HFFc6 (cell line): ENCODE measurements at regions not wholly inside any gene's neighbourhood (a gene's known extent, or its start where the extent isn't known, plus 50 kb on each side); places are given as distances from the start of the nearest gene placed in this dataset.

Source experiments
- DNase-seq: peaks from one replicate; pipeline ENCODE4 v3.0.0-alpha.2; 2018
- H3K27ac Mint-ChIP-seq: 2 replicates; pipeline ENCODE4 v1.8.0; 2020; ENCODE audit warnings: mild to moderate bottlenecking, mixed read lengths
- H3K27me3 Mint-ChIP-seq: 2 replicates; pipeline ENCODE4 v1.8.0; 2021; ENCODE audit warnings: mild to moderate bottlenecking, moderate library complexity, mixed read lengths; ENCODE audit not compliant: insufficient read depth
- H3K36me3 Mint-ChIP-seq: 2 replicates; pipeline ENCODE4 v1.8.0; 2021; ENCODE audit warnings: low read depth, mixed read lengths
- H3K4me1 Mint-ChIP-seq: 2 replicates; pipeline ENCODE4 v1.8.0; 2020; ENCODE audit warnings: low read depth, mixed read lengths
- H3K4me3 Mint-ChIP-seq: 2 replicates; pipeline ENCODE4 v1.8.0; 2020; ENCODE audit warnings: mild to moderate bottlenecking, moderate library complexity, mixed read lengths
- H3K9me3 Mint-ChIP-seq: 2 replicates; pipeline ENCODE4 v1.8.0; 2020; ENCODE audit warnings: mild to moderate bottlenecking, mixed read lengths
- TF ChIP-seq, protein P1 (sequence below): fragments of 200-600 bp; sonication (generic); IDR thresholded peaks from 2 replicates; pipeline ENCODE4 v1.5.0; 2021; ENCODE audit warnings: antibody characterized with exemption, mild to moderate bottlenecking

DNA sequence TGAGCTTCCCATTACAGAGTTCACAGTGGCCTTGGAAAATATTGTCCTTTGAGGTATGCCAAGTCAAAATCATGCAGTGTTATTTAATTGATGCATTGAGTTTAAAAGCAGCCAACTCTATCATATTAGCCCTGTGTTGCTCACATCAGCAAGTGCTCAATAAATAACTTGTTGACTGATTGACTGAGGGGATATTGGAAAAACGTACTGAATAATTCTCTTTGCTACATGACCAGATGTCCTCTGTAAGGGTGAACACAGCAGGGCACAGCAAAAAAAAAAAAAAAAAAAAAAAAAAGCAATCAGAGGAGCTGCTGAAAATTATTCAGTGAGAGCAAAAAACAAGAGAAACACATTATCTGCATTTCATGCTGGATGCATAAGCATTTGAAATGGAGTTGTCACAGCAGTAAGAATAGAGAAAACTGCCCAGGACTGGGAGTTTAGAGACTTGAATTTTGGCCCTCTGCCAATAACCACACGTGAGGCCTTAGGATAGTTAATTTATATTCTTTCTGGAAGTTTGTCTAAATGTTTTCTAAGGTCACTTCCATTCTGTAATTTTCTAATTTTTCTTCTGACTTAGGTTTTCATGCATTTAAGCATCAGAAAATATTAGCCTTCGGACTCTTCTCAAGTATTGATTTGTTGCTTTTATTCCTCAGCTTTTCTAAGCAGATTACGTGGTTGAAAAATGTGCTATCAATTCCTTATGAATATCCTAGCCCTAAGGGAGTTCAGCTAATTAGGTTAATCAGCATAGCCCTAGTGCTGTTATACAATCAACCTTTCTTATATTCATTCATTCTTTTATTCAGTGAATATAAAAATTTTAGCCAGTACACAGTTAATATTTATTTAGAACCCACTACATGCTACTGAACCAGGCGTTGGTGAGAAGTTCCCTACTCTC, 246.8 kb upstream of the STXBP5 start:
- no peak for DNase-seq
- Mint-ChIP-seq H3K4me3 (no peak overlapping the region), H3K9me3 (no peaks in the 10 kb centered on the region), H3K27me3 (no peaks in the 10 kb centered on the region), H3K27ac (no peak overlapping the region), H3K36me3 (no peaks in the 10 kb centered on the region), H3K4me1 (no peaks in the 10 kb centered on the region)
- TF ChIP-seq, protein P1, sequence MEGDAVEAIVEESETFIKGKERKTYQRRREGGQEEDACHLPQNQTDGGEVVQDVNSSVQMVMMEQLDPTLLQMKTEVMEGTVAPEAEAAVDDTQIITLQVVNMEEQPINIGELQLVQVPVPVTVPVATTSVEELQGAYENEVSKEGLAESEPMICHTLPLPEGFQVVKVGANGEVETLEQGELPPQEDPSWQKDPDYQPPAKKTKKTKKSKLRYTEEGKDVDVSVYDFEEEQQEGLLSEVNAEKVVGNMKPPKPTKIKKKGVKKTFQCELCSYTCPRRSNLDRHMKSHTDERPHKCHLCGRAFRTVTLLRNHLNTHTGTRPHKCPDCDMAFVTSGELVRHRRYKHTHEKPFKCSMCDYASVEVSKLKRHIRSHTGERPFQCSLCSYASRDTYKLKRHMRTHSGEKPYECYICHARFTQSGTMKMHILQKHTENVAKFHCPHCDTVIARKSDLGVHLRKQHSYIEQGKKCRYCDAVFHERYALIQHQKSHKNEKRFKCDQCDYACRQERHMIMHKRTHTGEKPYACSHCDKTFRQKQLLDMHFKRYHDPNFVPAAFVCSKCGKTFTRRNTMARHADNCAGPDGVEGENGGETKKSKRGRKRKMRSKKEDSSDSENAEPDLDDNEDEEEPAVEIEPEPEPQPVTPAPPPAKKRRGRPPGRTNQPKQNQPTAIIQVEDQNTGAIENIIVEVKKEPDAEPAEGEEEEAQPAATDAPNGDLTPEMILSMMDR, result no peak

DNA sequence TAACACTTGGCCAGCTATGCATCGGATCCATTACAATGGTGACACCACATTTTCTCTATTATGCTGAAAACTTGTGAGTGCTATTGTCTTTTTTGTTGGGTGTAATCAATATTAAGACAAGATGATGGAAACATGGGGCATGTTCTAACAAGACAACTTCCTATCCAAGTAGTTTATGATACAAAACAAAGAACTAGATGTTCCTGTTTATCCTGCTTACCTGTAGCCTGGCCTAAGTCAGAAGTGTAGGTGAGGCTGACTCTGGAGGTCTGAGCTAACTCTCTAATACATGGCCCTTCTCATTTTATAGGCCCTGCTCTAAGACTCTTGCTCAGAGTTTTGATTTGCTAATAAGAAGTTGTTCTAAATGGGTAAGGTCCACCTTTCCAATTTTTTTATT, 242.4 kb upstream of the STXBP5 start:
- no peaks in the 10 kb centered on the region for H3K4me1 Mint-ChIP-seq
- no peaks in the 10 kb centered on the region for H3K27me3 Mint-ChIP-seq
- no peak overlapping the region for H3K27ac Mint-ChIP-seq
- TF ChIP-seq, protein P1, result no peak
- peaks cover 23% of the 10 kb centered on the region for H3K36me3 Mint-ChIP-seq
- no peak for DNase-seq
- H3K4me3 Mint-ChIP-seq, result no peak overlapping the region
- H3K9me3 Mint-ChIP-seq, result peaks cover 27% of the 10 kb centered on the region

DNA sequence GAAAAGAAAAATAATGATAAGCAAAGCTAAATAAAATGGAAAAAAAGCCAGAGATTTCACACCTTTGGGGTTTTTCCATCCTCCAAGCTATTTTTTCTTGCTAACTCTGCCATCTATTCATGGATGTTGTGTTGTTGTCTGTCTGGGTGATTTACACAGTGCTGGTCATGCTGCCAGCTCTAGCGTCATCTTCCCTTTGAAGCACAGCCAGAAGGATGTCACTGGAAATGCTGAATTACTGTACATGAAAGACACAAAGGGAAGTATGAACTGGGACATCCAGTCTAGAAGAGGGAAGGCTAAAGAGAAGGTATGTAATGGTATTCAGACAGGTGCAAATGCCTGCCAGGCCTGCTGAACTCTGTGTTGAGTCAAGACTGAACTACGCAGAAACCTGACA, 241.9 kb upstream of the STXBP5 start:
- H3K27ac Mint-ChIP-seq, result no peak overlapping the region
- H3K4me1 Mint-ChIP-seq, result peaks cover 4% of the 10 kb centered on the region
- no peaks in the 10 kb centered on the region for H3K27me3 Mint-ChIP-seq
- no peak for DNase-seq
- H3K4me3 Mint-ChIP-seq, result no peak overlapping the region
- H3K9me3 Mint-ChIP-seq, result peaks cover 27% of the 10 kb centered on the region
- peaks cover 27% of the 10 kb centered on the region for H3K36me3 Mint-ChIP-seq
- TF ChIP-seq, protein P1, result no peak

DNA sequence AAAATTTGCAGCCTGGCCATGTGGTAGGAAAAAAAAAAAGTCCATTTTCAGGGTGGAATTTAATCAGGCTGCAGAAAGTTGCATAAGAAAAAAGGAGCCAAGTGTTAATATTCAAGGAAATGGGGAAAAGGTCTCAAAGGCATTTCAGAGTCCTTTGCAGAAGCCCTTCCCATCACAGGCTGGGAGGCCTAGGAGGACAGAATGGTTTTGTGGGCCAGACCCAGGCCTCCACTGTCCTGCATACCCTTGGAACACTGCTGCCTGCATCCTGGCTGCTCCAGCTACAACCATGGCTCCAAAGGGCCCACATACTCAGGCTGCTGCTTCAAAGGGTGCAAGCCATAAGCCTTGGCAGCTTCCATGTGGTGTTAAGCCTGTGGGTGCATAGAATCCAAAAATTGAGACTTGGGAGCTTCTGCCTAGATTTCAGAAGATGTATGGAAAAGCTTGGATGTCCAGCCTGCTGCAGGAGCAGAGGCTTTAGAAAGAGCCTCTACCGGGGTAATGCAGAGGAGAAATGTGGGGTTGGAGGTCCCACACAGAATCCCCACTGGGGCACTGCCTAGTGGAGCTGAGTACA, 239.0 kb upstream of the STXBP5 start:
- peaks cover 28% of the 10 kb centered on the region for H3K4me1 Mint-ChIP-seq
- H3K27ac Mint-ChIP-seq, result no peak overlapping the region
- H3K36me3 Mint-ChIP-seq, result peaks cover 27% of the 10 kb centered on the region
- H3K27me3 Mint-ChIP-seq, result no peaks in the 10 kb centered on the region
- DNase-seq, result no peak
- peaks cover 27% of the 10 kb centered on the region for H3K9me3 Mint-ChIP-seq
- TF ChIP-seq, protein P1, result no peak
- no peak overlapping the region for H3K4me3 Mint-ChIP-seq

DNA sequence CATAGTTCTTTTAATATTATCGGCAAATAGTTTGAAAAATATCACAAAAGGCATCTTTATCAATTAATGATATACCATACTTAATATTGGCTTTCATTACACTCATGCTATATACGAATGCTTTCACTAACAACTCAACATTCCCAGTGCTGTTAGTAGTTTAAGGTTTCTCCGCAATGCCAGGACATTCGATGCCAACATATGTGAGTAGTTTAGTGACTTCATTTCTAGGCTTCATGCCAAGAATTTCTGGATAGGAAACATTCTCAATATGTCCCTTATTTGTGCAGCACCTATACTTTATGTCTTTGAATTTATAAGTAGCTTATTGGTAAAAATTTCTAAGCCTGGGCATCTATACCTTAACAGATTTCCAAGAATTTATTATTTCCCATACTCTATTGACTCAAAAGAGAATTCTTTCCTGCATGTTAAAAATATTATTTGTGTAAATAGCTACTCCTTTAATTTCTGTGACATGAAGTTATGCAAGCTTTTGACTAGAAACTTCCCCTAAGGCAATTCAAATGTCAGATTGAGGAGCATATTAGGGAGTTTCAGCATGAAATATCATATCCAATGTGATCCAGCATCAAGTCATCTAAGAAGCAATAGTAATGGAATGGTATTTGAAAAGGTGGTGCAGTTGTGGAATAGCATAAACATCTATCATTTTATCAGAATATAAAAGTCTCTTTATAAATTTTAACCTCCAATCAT, 236.0 kb upstream of the STXBP5 start:
- H3K27ac Mint-ChIP-seq, result no peak overlapping the region; the same call in 1 of the 2 replicates
- peak; percentile 79 for DNase-seq
- TF ChIP-seq, protein P1, result no peak
- H3K9me3 Mint-ChIP-seq, result peaks cover 27% of the 10 kb centered on the region
- no peaks in the 10 kb centered on the region for H3K27me3 Mint-ChIP-seq
- H3K36me3 Mint-ChIP-seq, result peaks cover 27% of the 10 kb centered on the region
- peaks cover 47% of the 10 kb centered on the region for H3K4me1 Mint-ChIP-seq
- no peak overlapping the region for H3K4me3 Mint-ChIP-seq
